HepG2 (cell line): ENCODE measurements at regions not wholly inside any gene's neighbourhood (a gene's known extent, or its start where the extent isn't known, plus 50 kb on each side); places are given as distances from the start of the nearest gene placed in this dataset.

ENCODE experiments used
- ATAC-seq: fragments of 200-7000 bp; cut with Tn5 transposase; 3 replicates; pipeline ENCODE4 v1.9.1; 2020; ENCODE audit warnings: mild to moderate bottlenecking, moderate library complexity
- BruUV-seq: library from RNA; stranded (reverse); fragments of 400-500 nt; replicated peaks from 2 replicates; lab custom pipeline; 2021; lab: Mats Ljungman, UMichigan
- CTCF ChIA-PET: fragments of 300-600 bp; formaldehyde crosslinking; extraction: SDS; loops from one replicate; lab custom pipeline; 2021; ENCODE audit warnings: low total read pairs, inconsistent platforms, low intra/inter-chr PET ratio; lab: Yijun Ruan, JAX
- POLR2A ChIA-PET: fragments of 350-600 bp; sonication (Branson Sonifier 250); formaldehyde crosslinking; loops from one replicate; lab custom pipeline; 2020; ENCODE audit warnings: antibody characterized with exemption, inconsistent platforms; lab: Yijun Ruan, JAX
- DNase-seq: peaks from one replicate; pipeline ENCODE4 v3.0.0-alpha.2; 2015; ENCODE audit warnings: low spot score
- FAIRE-seq: peaks from 3 replicates; lab custom pipeline; 2011; peaks lifted over from hg19 to GRCh38; lab: Jason Lieb, UNC
- H2AFZ ChIP-seq: one replicate; pipeline ENCODE4 v1.6.1; 2011; ENCODE audit warnings: low read length, inconsistent platforms
- H3K27ac ChIP-seq: fragments of 300-600 bp; 3 replicates; pipeline ENCODE4 v1.8.0; 2011; ENCODE audit warnings: mixed run types, mild to moderate bottlenecking, mixed read lengths, low read length, inconsistent platforms; ENCODE audit not compliant: insufficient read depth; ENCODE audit errors: extremely low read length
- H3K27me3 ChIP-seq, 2 experiments: fragments of 200-600 bp in 1 of 2; 2 replicates in 1 of 2; 3 replicates in 1 of 2; pipeline versions ENCODE4 v1.6.0 to v1.8.0; 2011; ENCODE audit warnings: low read length in 2 of 2, mild to moderate bottlenecking in 2 of 2, moderate library complexity in 2 of 2, inconsistent platforms in 1 of 2; ENCODE audit not compliant: insufficient read depth in 2 of 2, control insufficient read depth in 1 of 2
- H3K36me3 ChIP-seq, 2 experiments: fragments of 200-600 bp in 1 of 2; replicated peaks in 1 of 2; 2 replicates in 1 of 2; 3 replicates in 1 of 2; pipeline versions ENCODE4 v1.5.1 to v1.8.0; 2011; ENCODE audit warnings: low read length in 2 of 2, inconsistent platforms in 1 of 2; ENCODE audit not compliant: insufficient read depth in 2 of 2, control insufficient read depth in 1 of 2
- H3K4me1 ChIP-seq: 2 replicates; pipeline ENCODE4 v1.5.1; 2012; ENCODE audit warnings: low read length, inconsistent platforms; ENCODE audit not compliant: insufficient read depth
- H3K4me2 ChIP-seq: 2 replicates; pipeline ENCODE4 v1.6.0; 2011; ENCODE audit warnings: low read depth, low read length, inconsistent platforms
- H3K4me3 ChIP-seq, 3 experiments: fragments of 200-600 bp in 1 of 3; sonication (generic), shearing (Covaris generic) in 1 of 3; replicated peaks in 1 of 3; 2 replicates each; pipeline ENCODE4 v1.5.1; 2011 to 2016; ENCODE audit warnings: low read length in 3 of 3, inconsistent platforms in 2 of 3, low read depth in 2 of 3, mild to moderate bottlenecking in 2 of 3, control low read depth in 1 of 3, mixed read lengths in 1 of 3; ENCODE audit not compliant: insufficient read depth in 1 of 3
- H3K79me2 ChIP-seq: one replicate; pipeline ENCODE4 v1.6.1; 2011; ENCODE audit warnings: low read length, inconsistent platforms; ENCODE audit not compliant: insufficient read depth
- H3K9ac ChIP-seq: 2 replicates; pipeline ENCODE4 v1.6.0; 2011; ENCODE audit warnings: mild to moderate bottlenecking, low read depth, low read length, inconsistent platforms; ENCODE audit not compliant: insufficient read depth
- H3K9me3 ChIP-seq: 2 replicates; pipeline ENCODE4 v1.5.1; 2012; ENCODE audit warnings: mild to moderate bottlenecking, low read length
- H4K20me1 ChIP-seq: 2 replicates; pipeline ENCODE4 v1.6.0; 2011; ENCODE audit warnings: inconsistent platforms, mild to moderate bottlenecking, low read length, moderate library complexity; ENCODE audit not compliant: insufficient read depth
- MAFF ChIP-seq: IDR thresholded peaks from 2 replicates; pipeline ENCODE4 v1.6.1; 2011; ENCODE audit warnings: low read depth, low read length, improper control_type of control experiment
- MAFK ChIP-seq, 2 experiments: IDR thresholded peaks in 1 of 2; conservative IDR thresholded peaks in 1 of 2; 2 replicates each; pipeline ENCODE4 v1.6.1; 2011; ENCODE audit warnings: improper control_type of control experiment in 2 of 2, low read length in 2 of 2
- ZNF558 ChIP-seq: sonication (generic); formaldehyde crosslinking; IDR thresholded peaks from 2 replicates; pipeline ENCODE4 v1.9.0; 2022; ENCODE audit warnings: mild to moderate bottlenecking, missing genetic modification reagents, borderline replicate concordance
- WGBS: methylation state at CpG from one replicate; pipeline ENCODE4 v1.1.6; 2017; ENCODE audit warnings: low lambda C conversion rate; 5-methylcytosine and 5-hydroxymethylcytosine counted together
- in situ Hi-C: cut with HindIII; loops from 2 replicates; pipeline ENCODE4 v1.10.0; 2017; ENCODE audit warnings: low pct_unique_long_range_greater_than_20kb; ENCODE audit not compliant: extremely low pct_ligation_motif_present
- intact Hi-C: fragments of 100-400 bp; cut with micrococcal nuclease; formaldehyde crosslinking; loops from one replicate; pipeline ENCODE4 v1.10.0; 2022; ENCODE audit not compliant: unreplicated experiment
- TF ChIP-seq, protein P1 (sequence below): sonication (generic); formaldehyde crosslinking; IDR thresholded peaks from 2 replicates; pipeline ENCODE4 v1.5.1; 2020; ENCODE audit warnings: missing genetic modification reagents, mild to moderate bottlenecking, borderline replicate concordance
- TF ChIP-seq, protein P2 (sequence below): sonication (generic); formaldehyde crosslinking; IDR thresholded peaks from 2 replicates; pipeline ENCODE4 v1.4.0; 2020; ENCODE audit warnings: mild to moderate bottlenecking, missing genetic modification reagents
- TF ChIP-seq, protein P3 (sequence below): sonication (generic); formaldehyde crosslinking; IDR thresholded peaks from 2 replicates; pipeline ENCODE4 v1.4.0; 2020; ENCODE audit warnings: missing genetic modification reagents

DNA sequence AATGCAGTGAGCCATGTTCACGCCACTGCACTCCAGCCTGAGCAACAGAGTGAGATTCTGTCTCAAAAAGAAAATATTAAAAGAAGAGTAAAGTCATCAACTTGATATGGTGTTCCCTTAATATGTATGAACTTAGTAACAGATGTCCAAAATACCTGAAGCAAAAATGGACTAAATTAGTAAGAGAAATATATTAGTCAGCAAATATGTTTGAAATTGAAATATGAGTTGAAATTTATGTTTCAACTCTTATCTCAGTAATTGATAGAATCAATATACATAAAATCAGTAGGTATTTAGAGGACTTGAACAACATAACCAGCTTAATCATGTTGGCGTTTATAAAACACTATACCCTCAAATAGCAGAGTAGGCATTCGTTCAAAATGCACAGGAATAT lies 668.5 kb downstream of the ISL1 start:
- no peak for ATAC-seq
- CTCF ChIA-PET, result no interaction called here
- in situ Hi-C loops, result no loop called here
- POLR2A ChIA-PET, result no interaction called here
- no peak overlapping the region for H3K4me2 ChIP-seq
- H3K79me2 ChIP-seq, result no peaks in the 10 kb centered on the region
- no peaks in the 10 kb centered on the region for H4K20me1 ChIP-seq
- H3K27me3 ChIP-seq, result no peaks in the 10 kb centered on the region
- no peak for TF ChIP-seq ZNF558
- TF ChIP-seq, protein P1, sequence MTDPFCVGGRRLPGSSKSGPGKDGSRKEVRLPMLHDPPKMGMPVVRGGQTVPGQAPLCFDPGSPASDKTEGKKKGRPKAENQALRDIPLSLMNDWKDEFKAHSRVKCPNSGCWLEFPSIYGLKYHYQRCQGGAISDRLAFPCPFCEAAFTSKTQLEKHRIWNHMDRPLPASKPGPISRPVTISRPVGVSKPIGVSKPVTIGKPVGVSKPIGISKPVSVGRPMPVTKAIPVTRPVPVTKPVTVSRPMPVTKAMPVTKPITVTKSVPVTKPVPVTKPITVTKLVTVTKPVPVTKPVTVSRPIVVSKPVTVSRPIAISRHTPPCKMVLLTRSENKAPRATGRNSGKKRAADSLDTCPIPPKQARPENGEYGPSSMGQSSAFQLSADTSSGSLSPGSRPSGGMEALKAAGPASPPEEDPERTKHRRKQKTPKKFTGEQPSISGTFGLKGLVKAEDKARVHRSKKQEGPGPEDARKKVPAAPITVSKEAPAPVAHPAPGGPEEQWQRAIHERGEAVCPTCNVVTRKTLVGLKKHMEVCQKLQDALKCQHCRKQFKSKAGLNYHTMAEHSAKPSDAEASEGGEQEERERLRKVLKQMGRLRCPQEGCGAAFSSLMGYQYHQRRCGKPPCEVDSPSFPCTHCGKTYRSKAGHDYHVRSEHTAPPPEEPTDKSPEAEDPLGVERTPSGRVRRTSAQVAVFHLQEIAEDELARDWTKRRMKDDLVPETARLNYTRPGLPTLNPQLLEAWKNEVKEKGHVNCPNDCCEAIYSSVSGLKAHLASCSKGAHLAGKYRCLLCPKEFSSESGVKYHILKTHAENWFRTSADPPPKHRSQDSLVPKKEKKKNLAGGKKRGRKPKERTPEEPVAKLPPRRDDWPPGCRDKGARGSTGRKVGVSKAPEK (CRISPR knock-in tag), result no peak
- peak; percentile 56; the same call in 1 of the 2 replicates for TF ChIP-seq MAFF
- TF ChIP-seq MAFK (conservative IDR thresholded peaks at IDR 0.05 in 1 of 2, IDR thresholded peaks at IDR 0.05 in 1 of 2; ENCODE audit: low read length in 2 of 2), result peak; percentile 14 to 74; a peak in 2 of 4 replicates
- TF ChIP-seq, all 625 proteins: peak for 2
- Histone ChIP-seq H3K36me3 (no peaks in the 10 kb centered on the region), H3K27ac (no peak overlapping the region), H3K9me3 (no peaks in the 10 kb centered on the region), H3K9ac (no peak overlapping the region), H3K4me3 (no peak overlapping the region), H3K4me1 (no peaks in the 10 kb centered on the region), H2AFZ (no peak overlapping the region)
- DNase-seq, result no peak
- FAIRE-seq, result no peak
- intact Hi-C loops, result no loop called here
- 6% methylated on average over 3 of the region's 3 CpGs for WGBS
- BruUV-seq, result no TSS peak

DNA sequence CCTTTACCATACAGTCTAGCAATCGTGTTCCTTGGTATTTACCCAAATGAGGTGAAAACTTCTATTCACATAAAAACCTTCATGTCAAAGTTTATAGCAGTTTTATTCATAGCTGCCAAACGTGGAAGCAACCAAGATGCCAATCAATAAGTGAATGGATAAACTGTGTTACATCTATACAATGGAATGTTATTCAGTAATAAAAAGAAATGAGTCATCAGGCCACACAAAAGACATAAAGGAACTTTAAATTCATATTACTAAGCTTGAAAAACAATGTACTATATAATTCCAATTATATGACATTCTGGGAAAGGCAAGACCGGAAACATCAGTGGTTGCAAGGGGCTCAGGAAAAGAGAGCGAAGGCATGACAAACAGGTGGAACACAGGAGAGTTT lies 679.9 kb downstream of the ISL1 start:
- BruUV-seq, result no TSS peak
- Histone ChIP-seq H3K4me3 (no peak overlapping the region), H3K36me3 (no peaks in the 10 kb centered on the region), H3K27me3 (no peaks in the 10 kb centered on the region), H3K27ac (no peak overlapping the region), H3K9ac (no peak overlapping the region), H3K4me1 (no peaks in the 10 kb centered on the region), H2AFZ (no peak overlapping the region), H4K20me1 (no peaks in the 10 kb centered on the region), H3K79me2 (no peaks in the 10 kb centered on the region), H3K4me2 (no peak overlapping the region), H3K9me3 (peaks cover 11% of the 10 kb centered on the region; the same call in 1 of the 2 replicates)
- in situ Hi-C loops (no loop called here), intact Hi-C loops (no loop called here)
- CTCF ChIA-PET, result no interaction called here
- FAIRE-seq (no peak), DNase-seq (no peak), ATAC-seq (no peak)
- POLR2A ChIA-PET, result no interaction called here
- WGBS, result 1% methylated on average over 4 of the region's 4 CpGs
- TF ChIP-seq, protein P2, sequence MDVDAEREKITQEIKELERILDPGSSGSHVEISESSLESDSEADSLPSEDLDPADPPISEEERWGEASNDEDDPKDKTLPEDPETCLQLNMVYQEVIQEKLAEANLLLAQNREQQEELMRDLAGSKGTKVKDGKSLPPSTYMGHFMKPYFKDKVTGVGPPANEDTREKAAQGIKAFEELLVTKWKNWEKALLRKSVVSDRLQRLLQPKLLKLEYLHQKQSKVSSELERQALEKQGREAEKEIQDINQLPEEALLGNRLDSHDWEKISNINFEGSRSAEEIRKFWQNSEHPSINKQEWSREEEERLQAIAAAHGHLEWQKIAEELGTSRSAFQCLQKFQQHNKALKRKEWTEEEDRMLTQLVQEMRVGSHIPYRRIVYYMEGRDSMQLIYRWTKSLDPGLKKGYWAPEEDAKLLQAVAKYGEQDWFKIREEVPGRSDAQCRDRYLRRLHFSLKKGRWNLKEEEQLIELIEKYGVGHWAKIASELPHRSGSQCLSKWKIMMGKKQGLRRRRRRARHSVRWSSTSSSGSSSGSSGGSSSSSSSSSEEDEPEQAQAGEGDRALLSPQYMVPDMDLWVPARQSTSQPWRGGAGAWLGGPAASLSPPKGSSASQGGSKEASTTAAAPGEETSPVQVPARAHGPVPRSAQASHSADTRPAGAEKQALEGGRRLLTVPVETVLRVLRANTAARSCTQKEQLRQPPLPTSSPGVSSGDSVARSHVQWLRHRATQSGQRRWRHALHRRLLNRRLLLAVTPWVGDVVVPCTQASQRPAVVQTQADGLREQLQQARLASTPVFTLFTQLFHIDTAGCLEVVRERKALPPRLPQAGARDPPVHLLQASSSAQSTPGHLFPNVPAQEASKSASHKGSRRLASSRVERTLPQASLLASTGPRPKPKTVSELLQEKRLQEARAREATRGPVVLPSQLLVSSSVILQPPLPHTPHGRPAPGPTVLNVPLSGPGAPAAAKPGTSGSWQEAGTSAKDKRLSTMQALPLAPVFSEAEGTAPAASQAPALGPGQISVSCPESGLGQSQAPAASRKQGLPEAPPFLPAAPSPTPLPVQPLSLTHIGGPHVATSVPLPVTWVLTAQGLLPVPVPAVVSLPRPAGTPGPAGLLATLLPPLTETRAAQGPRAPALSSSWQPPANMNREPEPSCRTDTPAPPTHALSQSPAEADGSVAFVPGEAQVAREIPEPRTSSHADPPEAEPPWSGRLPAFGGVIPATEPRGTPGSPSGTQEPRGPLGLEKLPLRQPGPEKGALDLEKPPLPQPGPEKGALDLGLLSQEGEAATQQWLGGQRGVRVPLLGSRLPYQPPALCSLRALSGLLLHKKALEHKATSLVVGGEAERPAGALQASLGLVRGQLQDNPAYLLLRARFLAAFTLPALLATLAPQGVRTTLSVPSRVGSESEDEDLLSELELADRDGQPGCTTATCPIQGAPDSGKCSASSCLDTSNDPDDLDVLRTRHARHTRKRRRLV (CRISPR knock-in tag), result no peak
- TF ChIP-seq, protein P3, sequence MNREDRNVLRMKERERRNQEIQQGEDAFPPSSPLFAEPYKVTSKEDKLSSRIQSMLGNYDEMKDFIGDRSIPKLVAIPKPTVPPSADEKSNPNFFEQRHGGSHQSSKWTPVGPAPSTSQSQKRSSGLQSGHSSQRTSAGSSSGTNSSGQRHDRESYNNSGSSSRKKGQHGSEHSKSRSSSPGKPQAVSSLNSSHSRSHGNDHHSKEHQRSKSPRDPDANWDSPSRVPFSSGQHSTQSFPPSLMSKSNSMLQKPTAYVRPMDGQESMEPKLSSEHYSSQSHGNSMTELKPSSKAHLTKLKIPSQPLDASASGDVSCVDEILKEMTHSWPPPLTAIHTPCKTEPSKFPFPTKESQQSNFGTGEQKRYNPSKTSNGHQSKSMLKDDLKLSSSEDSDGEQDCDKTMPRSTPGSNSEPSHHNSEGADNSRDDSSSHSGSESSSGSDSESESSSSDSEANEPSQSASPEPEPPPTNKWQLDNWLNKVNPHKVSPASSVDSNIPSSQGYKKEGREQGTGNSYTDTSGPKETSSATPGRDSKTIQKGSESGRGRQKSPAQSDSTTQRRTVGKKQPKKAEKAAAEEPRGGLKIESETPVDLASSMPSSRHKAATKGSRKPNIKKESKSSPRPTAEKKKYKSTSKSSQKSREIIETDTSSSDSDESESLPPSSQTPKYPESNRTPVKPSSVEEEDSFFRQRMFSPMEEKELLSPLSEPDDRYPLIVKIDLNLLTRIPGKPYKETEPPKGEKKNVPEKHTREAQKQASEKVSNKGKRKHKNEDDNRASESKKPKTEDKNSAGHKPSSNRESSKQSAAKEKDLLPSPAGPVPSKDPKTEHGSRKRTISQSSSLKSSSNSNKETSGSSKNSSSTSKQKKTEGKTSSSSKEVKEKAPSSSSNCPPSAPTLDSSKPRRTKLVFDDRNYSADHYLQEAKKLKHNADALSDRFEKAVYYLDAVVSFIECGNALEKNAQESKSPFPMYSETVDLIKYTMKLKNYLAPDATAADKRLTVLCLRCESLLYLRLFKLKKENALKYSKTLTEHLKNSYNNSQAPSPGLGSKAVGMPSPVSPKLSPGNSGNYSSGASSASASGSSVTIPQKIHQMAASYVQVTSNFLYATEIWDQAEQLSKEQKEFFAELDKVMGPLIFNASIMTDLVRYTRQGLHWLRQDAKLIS (CRISPR knock-in tag), result no peak
